Nephron progenitor cell (in vitro differentiated cells): ENCODE measurements at regions not wholly inside any gene's neighbourhood (a gene's known extent, or its start where the extent isn't known, plus 50 kb on each side); places are given as distances from the start of the nearest gene placed in this dataset.

Experiments
- DNase-seq: peaks from one replicate; pipeline ENCODE4 v3.0.0; 2021
- H3K27ac Mint-ChIP-seq: 2 replicates; pipeline ENCODE4 v1.8.0; 2021; ENCODE audit warnings: mild to moderate bottlenecking, moderate library complexity, mixed read lengths
- H3K27me3 Mint-ChIP-seq: 2 replicates; pipeline ENCODE4 v1.8.0; 2021; ENCODE audit warnings: mild to moderate bottlenecking, low read depth, mixed read lengths; ENCODE audit not compliant: poor library complexity
- H3K36me3 Mint-ChIP-seq: 2 replicates; pipeline ENCODE4 v1.8.0; 2021; ENCODE audit warnings: low read depth, mixed read lengths
- H3K4me1 Mint-ChIP-seq: 2 replicates; pipeline ENCODE4 v1.8.0; 2021; ENCODE audit warnings: mixed read lengths
- H3K4me3 Mint-ChIP-seq: 2 replicates; pipeline ENCODE4 v1.8.0; 2021; ENCODE audit warnings: mild to moderate bottlenecking, moderate library complexity, mixed read lengths
- H3K9me3 Mint-ChIP-seq: 2 replicates; pipeline ENCODE4 v1.8.0; 2021; ENCODE audit warnings: mild to moderate bottlenecking, moderate library complexity, mixed read lengths
- CTCF ChIP-seq: fragments of 200-600 bp; sonication (generic); IDR thresholded peaks from 2 replicates; pipeline ENCODE4 v1.5.0; 2021; ENCODE audit warnings: antibody characterized with exemption

DNA sequence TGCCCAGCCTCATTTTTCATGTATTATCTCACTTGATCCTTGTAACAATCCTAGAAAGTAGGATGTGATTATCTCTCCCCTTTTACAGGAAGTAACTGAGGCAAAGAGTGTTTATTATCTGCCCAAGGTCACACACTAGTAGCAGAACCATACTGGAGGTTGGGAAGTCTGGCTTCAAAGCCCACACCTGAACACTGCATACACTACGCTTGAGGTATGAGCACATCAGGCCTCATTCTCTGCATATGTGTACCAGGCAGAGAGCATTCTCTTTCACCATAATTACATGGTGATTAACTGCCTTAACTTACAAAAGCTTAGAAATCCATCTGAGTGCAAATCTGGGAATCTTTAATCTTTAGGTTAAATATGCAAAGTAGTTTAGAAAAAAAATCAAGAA lies 361.8 kb downstream of the MFSD1 start:
- peaks cover 8% of the 10 kb centered on the region for H3K27me3 Mint-ChIP-seq
- no peak overlapping the region for H3K27ac Mint-ChIP-seq
- H3K9me3 Mint-ChIP-seq, result no peaks in the 10 kb centered on the region
- H3K4me1 Mint-ChIP-seq, result no peaks in the 10 kb centered on the region
- no peak for TF ChIP-seq CTCF
- no peak overlapping the region for H3K4me3 Mint-ChIP-seq
- H3K36me3 Mint-ChIP-seq, result no peaks in the 10 kb centered on the region
- DNase-seq, result no peak

GRCh38 chr3:159165961-159166360 lies 364.1 kb downstream of the MFSD1 start:
- Mint-ChIP-seq H3K27me3 (peaks cover 3% of the 10 kb centered on the region), H3K9me3 (no peaks in the 10 kb centered on the region), H3K4me3 (no peak overlapping the region), H3K27ac (no peak overlapping the region), H3K4me1 (no peaks in the 10 kb centered on the region), H3K36me3 (no peaks in the 10 kb centered on the region)
- no peak for DNase-seq
- TF ChIP-seq CTCF, result no peak

- Mint-ChIP-seq H3K4me1 (no peaks in the 10 kb centered on the region), H3K9me3 (no peaks in the 10 kb centered on the region), H3K4me3 (no peak overlapping the region), H3K27me3 (peaks cover 3% of the 10 kb centered on the region), H3K27ac (no peak overlapping the region), H3K36me3 (no peaks in the 10 kb centered on the region)
- TF ChIP-seq CTCF, result no peak
- no peak for DNase-seq
Measured at GRCh38 chr3:159166899-159167586, 365.2 kb downstream of the MFSD1 start.

DNA sequence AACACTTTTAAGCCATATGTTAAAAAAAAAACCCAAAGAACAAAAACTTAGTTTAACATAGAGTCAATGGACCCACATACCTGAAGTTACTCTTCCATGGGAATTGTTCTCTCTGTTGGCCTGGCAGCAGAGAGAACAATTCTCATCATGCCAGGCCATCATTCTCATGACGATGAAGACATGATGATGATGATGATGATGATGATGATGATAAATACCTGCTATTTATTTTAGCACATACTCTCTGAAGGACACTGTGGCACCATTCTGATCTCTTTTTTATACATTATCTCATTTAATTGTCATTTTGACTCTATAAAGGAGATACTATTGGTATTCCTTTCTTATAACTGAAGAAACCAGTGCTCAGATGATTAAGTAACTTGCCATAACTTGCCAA lies 366.9 kb downstream of the MFSD1 start:
- Mint-ChIP-seq H3K4me3 (no peak overlapping the region), H3K27ac (no peak overlapping the region), H3K9me3 (no peaks in the 10 kb centered on the region), H3K4me1 (no peaks in the 10 kb centered on the region), H3K27me3 (no peaks in the 10 kb centered on the region), H3K36me3 (no peaks in the 10 kb centered on the region)
- DNase-seq, result no peak
- TF ChIP-seq CTCF, result no peak

GRCh38 chr3:159169828-159170227 lies 368.0 kb downstream of the MFSD1 start:
- Mint-ChIP-seq H3K4me1 (no peaks in the 10 kb centered on the region), H3K9me3 (no peaks in the 10 kb centered on the region), H3K36me3 (no peaks in the 10 kb centered on the region), H3K4me3 (no peak overlapping the region), H3K27me3 (peaks cover under 1% of the 10 kb centered on the region), H3K27ac (no peak overlapping the region)
- no peak for TF ChIP-seq CTCF
- DNase-seq, result no peak

DNA sequence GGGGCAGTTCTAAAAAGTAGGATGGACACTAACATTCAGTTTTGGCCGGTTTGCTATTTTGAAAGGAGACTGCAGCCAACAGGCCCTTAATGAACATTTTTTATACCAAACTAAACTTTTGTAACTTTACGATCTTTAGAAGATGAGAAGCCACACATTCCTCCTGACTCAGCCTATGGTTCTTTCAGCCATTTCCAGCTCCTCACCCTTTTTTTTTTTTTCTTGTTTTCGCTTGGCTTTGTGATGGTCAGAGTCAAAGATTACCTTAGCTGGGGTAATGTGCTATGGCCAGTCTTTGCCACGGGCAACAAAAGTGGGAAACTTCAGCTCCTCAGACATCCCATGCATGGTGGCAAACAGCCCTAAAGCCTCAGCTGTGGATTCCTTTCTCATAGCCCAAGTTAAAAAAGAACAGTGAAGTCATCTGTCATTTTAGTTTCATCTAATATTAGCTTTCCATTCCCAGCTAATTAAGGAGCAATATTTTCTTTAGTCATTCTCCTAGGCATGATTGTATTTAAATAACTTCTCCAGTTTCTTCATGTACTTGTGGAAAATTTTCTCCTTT lies 368.7 kb downstream of the MFSD1 start:
- no peak overlapping the region for H3K27ac Mint-ChIP-seq
- no peaks in the 10 kb centered on the region for H3K36me3 Mint-ChIP-seq
- TF ChIP-seq CTCF, result no peak
- H3K9me3 Mint-ChIP-seq, result no peaks in the 10 kb centered on the region
- H3K4me1 Mint-ChIP-seq, result no peaks in the 10 kb centered on the region
- no peak for DNase-seq
- H3K27me3 Mint-ChIP-seq, result peaks cover 6% of the 10 kb centered on the region
- H3K4me3 Mint-ChIP-seq, result no peak overlapping the region
